HG03135 (cell line): ENCODE measurements at regions not wholly inside any gene's neighbourhood (a gene's known extent, or its start where the extent isn't known, plus 50 kb on each side); places are given as distances from the start of the nearest gene placed in this dataset.

Experiments used
- ATAC-seq: cut with Tn5 transposase; IDR thresholded peaks from one replicate; pipeline ENCODE4 v1.9.1; 2021; ENCODE audit warnings: mild to moderate bottlenecking, moderate library complexity; ENCODE audit not compliant: unreplicated experiment

DNA sequence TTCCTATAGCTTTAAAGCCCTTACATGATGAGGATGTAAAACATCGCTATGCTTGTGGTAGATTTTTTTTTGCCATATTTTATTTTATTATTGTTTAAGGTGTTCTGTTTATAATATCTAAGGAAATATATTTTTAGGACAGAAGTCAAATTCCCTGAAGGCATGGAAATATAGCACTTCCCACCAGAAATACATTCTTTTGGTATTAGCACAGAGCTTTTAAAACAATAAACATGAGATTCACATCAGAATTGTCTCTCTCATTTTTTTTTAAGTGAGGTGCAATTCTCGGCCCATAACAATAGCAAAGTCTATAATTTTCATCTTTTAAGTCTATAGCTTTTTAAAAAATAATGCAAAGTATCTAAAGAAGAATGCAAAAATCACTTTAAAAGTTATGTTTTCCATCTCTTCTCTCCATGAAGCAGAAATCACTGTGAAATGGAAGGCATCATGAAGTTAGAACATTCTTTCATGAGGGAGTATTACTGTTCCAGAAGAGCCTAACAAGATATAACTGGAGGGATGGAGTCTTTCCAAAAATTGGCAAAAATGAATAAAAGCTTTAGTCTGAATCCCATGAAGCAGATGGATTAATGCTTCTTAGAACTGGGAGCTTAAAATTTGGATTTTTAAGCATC, 283.6 kb upstream of the TRIB2 start:
- ATAC-seq, result no peak

DNA sequence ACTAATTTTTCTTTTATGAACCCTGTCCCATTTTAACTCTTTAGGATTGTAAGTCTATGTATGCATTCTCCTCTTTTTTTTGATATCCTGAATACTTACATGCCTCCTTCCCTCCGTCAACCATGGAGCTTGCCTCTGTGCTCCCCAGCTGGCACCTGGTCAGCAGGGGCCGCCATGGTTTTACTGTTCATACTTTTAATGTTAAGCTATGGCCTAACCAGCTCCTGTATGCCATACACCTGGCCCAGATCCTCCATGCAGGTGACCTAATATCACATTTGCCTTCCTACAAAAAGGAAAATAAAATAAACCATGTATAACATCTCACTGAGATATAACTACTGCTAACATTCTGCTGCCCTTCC, 283.1 kb upstream of the TRIB2 start:
- ATAC-seq, result no peak

DNA sequence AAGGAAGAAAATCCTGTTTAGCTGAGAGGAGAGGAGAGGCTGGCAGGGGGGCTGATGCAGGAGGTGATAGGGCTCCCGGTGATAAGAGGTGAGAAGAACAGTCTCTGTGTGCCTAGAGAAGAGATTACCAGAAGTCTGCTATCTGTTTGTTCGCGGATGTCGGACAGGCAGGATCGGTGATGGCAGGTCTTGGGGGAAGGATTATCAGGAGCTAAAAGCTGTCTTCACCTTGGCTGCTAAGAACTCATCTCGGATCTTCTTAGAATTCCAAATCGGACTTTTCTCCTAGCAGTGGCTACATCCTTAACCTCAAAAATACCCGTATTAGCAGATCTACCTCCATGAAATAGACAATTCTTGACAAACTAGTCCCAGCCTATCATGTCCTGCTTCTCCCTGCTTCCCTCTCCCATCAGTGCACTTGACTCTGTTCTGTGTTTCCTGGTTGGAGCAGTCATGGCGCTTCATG, 282.1 kb upstream of the TRIB2 start:
- ATAC-seq, result no peak

DNA sequence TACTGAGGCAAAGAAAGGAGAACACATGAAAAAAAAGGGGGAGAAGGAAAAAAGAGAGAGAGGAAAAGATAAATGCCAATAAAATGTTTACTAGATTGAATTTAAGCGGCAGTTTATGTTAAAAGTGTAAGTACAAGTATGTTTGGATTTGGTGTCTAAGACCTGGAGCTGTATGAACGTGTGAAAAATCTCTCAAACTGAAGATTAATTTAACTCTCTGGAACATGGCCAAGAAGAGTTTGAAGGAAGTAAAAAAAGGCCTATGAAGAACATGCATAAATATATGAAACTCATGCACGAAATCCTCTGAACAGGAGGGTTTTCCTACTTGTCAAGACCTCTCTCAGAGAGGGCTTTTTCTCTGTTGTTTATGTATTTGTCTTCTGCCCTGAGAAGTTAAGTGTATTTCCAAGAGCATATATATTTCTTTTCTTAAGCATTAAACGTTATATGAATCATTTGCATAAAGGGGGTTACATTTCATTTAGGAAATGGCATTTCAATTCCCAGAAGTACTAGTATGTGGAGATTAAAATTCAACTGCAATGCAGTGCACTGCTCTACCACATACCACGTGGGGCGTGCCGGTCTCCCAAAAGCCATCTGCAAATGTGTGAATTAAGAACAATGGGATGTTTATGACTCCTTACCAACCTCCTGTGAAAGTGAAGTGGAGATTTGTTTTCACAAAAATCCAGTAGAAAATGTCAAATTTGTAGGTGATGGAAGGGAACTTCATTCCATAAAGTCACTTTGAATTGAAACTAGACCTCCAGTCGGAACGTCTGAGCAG, 281.1 kb upstream of the TRIB2 start:
- ATAC-seq, result no peak

DNA sequence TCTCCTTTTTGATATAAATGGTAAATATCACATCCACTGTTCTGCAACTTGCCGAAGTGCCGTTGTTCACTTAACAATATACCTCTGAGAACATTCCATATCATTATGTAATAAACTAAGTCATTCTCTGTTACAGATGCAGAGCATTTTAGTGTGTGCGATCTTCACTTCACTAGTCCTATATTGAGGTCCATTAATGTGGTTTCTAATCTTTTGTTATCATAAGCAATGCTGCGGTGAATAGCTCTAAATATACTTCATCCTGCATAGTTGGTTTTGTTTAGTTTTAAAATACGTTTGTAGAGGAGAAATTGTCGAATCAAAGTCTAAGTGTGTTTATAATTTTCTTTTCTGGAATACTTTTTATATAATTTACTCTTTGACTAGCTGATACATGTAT, 280.3 kb upstream of the TRIB2 start:
- no peak for ATAC-seq

DNA sequence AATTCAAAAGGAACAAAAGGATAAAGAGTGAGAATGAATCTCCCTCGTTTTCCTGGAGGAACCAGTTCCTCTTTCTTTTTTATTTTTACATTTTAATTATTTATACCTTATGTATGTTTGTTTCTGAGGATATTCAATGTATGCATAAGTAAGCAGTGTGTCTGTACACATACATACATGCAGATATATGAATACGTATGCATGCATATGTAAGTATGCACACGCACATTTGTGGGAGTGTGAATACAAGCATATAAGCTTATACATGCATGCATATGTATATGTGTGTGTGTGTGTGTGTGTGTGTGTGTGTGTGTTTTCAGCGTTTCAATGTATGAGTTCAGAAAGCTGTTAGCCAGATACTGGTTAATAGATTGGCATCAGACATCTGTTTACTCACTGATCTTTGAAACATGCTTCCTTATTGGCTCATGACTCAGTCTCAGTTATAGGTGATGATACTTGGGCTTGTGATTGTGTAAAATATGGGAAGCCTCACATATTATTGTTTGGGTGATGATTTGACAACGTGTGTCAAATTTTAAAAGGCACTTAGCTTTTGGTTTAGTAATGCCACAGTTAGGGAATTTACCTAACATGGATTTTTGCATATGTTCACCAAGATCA, 279.7 kb upstream of the TRIB2 start:
- no peak for ATAC-seq

DNA sequence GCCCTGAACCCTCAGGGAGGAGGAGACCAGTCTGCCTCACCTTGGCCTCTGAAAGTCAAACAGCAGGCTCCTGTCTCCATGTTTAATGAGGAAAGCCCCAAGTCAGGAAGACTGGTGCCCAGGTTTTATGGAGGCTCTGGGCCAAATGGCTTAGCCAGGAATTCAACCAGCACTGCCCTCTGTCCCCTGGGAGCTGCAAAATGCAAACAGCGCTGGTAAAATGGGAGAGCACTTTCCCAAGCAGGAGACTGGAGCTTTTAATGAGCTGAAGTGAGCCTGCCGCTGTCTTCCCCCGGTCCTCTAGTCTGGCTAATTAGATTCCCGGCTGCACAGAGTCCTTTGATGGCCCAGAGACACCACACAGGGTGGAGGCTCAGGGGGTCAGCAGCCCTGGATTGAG, 276.0 kb upstream of the TRIB2 start:
- ATAC-seq, result no peak

DNA sequence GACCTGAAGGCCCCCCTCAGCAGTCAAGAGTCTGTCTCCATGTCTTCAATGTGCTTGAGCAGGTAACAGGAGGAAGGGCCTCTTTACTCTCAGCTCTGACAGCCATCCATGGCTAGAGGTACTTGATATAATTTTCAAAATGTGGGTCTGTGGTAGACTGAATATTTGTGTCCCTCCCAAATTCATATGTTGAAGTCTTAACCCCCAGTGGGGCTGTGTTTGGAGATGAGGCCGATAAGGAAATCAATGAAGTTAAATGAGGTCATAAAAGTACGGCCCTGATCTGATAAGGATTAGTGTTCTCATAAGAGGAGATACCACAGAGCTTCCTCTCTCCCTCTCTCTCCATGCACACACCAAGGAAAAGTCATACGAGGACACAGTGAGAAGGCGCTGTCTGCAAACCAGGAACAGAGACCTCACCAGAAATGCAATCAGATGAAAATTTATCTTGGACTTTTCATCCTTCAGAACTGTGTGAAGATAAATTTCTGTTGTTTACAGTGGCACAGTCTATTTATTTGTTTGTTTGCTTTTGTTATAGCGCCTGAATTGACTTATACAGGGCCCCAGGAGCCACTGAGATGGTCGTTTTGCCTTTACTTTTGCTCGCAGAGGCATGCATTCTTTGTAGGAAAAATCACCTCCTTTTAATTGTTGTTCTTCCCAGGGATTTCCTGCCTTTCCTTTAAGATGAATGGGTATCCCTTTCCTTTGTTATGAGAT, 274.8 kb upstream of the TRIB2 start:
- ATAC-seq, result no peak

DNA sequence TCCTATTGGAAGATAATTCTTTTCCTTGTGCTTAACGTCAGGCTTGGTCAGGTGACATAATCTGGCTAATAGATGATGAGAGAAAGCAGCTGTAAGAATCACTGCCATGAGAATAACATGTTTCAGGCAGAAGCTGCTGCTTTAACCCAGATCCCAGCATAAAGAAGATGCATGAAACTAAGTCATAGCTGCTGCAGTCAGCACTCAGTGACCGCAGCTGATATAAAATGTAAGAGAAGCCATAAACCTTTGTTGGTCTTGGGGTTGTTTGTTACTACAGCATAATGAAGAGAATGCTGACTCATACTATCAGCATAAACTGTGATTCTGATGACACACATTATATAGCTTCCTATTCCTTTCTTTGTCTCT, 274.3 kb upstream of the TRIB2 start:
- no peak for ATAC-seq

DNA sequence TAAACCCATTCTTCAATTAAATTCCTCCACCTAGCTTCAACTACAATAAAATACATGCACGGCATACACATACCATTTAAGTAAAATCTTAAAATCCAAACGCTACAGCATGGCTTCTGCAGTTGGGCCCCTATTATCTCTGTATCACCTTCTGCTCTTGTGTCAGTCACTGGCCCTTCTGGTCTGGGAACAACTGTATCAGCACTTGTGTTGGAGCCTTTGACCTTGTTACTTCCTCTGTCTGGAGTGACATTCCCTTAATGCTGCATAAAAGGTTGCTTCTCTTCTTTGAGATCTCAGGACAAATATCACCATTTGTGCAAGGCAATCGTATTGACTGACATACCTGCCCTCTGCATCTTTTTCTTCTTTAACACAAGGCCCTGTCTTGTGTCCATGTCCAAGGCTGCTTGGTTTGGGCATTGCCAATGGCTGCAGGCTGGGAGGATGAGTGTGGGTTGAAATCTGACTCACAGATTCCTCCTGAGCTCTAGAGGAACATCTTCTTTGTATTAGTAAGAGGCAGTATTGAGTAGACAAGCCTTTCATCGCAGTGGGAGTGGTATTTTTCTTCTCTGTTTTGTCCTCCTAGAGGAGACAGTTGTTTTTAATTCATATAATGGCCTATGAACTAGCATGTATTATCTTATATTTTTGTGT, 267.8 kb upstream of the TRIB2 start:
- ATAC-seq, result no peak

DNA sequence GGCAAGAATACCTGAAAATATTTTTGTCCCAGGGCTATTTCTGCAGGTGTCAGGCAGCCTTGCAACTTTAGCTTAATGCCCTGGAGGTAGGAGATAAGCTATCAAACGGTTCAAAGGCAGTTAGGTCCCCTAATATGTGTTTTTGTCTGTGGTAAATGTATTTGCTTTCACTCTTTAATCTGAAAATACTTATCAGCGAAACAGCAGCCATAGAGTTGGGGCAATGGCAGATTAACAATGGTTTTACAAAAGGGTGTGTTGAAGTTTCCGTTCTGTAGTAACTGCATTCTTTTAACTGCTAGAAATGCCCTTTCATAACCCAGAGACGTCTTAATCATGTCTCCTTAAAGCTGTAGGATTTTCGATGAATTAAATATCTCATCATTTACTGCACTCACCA, 265.0 kb upstream of the TRIB2 start:
- no peak for ATAC-seq

DNA sequence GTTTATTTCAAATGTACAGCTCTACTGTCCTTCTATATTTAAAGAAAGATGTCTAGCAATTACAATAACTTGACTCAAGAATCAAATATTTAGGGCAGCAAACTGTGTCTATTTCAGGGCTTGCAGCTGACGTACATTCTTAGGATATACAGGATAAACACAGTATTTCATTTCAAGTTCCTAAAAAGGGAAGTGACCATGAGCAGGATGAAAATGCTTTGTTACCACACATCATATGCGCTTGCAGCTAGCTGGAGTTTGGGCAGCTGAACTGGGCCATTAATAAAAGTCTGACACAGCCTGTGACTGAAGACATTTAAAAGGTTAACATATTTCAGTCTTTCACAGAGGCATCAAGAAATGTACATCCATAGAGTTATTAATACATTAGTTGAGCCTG, 264.6 kb upstream of the TRIB2 start:
- ATAC-seq, result no peak

DNA sequence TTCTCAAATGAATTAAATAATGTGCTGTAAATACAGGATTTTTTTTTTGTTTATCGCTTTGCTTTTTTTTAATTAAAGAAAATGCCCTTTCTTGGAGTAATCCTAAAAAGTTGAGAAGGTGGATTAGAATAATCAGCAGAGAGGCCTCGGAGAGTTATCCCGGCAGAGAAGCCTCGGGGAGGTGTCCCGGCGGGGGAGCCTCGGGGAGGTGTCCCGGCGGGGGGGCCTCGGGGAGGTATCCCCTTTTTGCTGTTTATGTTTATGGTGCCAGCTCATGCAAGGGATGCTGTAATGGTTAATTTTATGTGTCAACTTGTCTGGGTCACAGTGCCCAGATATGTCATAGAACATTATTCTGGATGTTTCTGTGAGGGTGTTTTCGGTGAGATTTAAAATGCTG, 263.0 kb upstream of the TRIB2 start:
- no peak for ATAC-seq

DNA sequence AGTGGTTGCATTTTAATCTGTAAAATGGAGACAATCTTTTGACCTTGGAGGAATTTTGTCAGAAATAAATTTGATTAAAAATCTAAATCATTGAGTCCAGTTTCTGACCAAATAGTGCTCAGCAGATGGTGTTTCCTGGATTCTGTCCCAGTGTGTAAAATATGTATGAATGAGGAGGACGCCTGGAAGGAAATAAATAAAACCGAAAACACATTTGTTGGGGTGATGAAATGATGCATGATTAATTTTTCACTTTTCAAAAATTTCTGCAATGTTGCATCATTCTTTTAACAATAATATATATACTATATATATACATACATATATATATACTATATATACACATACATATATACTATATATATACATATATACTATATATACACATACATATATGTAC, 261.1 kb upstream of the TRIB2 start:
- ATAC-seq, result no peak

DNA sequence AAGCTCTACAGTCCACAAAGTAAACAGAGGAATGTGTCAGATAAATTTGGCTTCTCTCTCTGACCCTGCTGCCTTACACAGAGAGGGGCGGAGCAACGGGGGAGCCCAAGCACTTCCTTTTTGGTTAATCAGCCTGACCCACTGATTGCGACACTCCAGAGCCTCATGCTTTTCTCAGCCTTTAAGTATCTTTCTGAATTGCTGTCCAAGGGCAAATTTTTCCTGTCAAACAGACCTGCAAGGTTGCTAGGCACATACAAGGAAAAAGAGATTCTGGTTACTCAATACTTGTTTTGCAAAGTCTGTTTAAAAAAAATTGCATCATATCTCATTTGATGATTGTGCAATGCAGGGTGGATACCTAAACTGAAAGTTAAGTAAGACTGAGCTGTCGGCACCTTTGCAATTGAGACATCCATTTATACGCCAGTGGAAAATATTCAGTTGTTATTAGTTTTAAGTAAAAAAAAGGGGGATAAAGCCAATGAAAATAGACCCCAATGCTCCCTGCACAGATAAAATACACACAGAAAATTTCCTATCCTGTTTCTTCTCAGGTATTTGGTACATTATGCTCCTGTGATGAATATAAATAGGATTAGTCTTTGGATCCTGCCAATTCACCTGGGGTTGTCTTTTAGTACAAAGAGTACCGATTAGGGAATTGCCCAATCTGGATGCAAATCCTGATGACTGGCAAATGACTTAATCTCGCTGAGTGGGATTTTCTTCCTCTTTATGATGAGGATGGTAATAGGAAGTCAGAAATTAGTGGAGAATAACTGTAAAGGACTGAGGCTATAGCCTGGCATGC, 260.2 kb upstream of the TRIB2 start:
- peak; percentile 97 for ATAC-seq

DNA sequence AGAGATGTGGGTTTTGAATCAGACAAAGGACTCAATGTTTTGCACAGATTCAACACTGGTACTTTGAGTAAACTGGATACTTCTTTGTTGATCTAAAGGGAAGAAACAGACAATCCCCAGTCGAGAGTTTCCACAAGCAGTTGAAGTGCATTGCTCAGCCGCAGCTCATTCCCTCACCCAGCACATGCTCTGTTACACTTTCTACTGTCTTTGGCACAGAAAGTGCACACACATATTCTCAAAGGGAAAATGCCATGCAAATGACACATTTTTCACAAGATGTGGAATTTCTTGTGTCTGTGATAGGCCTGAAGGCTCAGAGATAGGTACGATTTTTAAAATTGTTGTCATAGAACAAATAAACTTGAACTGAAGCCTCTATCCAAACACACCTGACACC, 258.9 kb upstream of the TRIB2 start:
- ATAC-seq, result no peak

DNA sequence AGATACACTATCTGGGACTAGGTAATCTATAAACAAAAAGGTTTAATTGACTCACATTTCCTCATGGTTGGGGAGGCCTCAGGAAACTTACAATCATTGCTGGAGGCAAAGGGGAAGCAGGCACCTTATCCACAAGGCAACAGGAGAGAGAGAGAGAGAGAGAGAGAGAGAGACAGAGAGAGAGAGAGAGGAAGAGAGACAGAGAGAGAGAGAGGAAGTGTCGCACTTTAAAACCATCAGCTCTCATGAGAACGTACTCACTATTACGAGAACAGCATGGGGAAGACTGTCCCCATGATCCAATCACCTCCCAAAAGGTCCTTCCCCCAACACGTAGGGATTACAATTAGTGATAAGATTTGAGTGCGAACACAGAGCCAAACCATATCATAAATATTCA, 253.5 kb upstream of the TRIB2 start:
- no peak for ATAC-seq

DNA sequence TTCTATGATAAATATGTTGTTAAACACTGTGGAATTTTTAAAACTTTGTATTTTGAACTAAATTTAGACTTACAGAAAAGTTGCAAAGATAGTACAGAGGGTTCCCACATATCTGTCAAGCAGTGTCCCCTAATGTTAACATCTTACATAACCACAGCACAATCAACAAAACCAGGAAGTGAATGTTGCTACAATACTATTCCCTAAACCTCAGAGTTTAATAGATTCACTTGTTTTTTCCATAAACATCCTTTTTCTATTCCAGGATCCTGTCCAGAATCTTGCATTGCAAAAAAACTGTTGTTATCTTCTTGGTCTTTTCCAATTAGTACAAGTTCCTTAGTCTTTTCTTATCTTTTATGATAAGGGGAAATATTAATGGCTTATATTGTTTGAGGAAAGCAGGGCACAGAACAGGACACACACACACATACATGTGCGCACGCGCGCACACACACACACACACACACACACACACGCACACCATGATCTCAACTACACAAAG, 251.1 kb upstream of the TRIB2 start:
- no peak for ATAC-seq

DNA sequence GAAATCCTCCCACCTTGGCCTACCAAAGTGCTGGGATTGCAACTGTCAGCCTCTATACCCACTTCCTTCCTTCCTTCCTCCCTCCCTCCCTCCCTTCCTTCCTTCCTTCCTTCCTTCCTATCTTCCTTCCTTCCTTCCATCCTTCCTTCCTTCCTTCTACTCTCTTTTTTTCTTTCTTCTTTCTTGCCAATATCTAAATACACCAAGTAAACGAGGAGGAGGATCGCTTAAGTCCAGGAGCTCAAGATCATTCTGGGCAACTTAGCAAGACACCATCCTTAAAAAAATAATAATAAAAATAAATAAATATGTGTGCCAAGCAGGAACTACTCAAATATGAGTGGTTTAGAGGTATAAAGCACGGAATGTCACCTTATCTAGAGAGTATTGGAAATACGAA, 249.4 kb upstream of the TRIB2 start:
- ATAC-seq, result no peak

DNA sequence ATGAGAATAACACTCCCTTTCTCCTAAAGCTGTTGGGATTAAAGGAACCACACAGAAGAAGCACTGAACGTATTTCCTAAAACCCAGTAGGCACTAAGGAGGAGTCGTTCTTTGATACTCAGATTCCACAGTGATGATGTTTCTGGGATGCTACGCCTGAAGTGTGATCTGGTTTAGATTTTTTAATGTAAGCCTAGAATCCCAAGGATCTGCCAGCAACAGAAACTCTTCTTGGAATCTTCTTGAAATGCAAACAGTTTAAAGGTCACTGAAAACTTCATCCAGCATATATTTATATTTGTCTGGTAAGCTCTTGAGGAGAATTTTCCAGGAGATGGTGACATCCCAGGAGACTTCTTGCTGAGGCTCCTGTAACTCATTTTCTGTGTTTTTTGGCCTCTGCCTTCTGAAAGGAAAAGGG, 247.6 kb upstream of the TRIB2 start:
- no peak for ATAC-seq
